ENCODE measurements at regions not wholly inside any gene's neighbourhood (a gene's known extent, or its start where the extent isn't known, plus 50 kb on each side); places are given as distances from the start of the nearest gene placed in this dataset.

DNA sequence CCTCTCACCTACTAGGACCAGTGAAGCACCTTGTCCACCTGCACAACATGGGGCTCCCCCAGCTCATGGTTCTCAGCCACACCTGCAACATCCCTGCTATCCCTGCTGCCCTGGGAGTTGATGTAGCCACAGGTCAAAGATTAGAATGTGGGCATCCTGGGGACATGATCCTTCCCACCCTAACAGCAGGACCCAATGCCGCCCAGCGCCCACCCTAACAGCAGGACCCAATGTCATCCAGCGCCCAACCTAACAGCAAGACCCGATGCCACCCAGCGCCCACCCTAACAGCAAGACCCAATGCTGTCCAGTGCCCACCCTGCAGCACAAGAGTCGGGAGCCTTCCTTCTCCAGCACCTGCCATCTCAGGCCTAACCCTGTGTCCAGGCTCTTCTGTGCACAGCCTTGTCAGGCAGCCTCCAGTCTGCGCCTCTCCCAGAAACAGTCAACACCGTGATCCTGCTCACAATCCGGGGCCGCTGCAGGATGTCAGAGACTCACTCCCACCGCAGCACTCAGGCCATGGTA, 237.3 kb upstream of the SALL3 start:
- DNase-seq (ENCODE audit: low read depth), result no peak

DNA sequence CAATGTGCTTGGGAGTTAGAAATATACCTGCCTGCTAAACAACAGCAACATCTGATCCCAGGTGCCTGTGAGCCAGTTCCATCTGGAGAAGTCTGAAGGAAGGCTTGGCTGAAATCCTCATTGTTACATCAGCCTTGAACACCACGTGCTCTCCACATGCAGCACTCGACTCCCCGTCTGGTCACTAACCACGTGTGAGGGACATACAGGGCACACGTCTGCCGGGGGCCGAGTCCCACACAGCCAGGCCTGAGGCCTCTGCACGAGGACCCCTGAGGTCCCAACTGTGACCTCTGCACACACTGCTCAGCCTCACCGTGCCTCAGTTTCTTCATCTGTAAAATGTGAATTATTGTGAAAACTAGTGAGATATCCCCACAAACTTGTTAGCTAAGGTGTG, 236.5 kb upstream of the SALL3 start:
- no peak for DNase-seq (ENCODE audit: low read depth)

DNA sequence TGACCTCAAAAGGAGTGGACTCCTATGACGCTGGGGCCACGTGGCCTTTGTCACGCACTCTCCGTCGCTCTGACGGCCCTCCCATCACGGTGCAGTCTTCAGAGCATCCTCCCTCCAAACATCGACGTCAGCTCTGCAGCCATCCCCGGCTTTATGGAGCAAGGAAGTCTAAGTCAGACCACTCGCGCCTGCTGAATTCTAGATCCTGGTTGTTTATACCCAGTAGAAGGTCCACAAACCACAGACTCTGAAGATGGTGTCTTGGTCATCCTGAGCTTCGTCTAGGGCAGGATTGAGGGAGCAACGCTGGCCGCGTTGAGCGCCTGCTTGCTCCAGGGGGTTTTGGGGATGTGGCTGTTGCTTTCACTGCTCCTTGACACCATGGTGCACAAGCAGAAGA, 228.0 kb upstream of the SALL3 start:
- DNase-seq (ENCODE audit: low read depth), result no peak

DNA sequence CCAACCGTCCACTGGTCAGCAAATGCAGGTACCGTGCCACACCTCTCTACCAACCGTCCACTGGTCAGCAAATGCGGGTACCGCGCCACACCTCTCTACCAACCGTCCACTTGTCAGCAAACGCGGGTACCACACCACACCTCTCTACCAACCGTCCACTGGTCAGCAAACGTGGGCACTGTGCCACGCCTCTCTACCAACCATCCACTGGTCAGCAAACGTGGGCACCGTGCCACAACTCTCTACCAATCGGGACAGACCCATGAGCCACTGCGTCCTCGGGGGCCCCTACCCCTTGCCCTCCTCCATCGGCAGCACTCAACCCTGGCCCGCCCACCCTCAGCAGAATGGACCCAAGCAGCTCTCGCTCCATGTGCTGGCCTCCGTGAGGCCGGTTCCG, 226.4 kb upstream of the SALL3 start:
- no peak for DNase-seq (ENCODE audit: low read depth)

DNA sequence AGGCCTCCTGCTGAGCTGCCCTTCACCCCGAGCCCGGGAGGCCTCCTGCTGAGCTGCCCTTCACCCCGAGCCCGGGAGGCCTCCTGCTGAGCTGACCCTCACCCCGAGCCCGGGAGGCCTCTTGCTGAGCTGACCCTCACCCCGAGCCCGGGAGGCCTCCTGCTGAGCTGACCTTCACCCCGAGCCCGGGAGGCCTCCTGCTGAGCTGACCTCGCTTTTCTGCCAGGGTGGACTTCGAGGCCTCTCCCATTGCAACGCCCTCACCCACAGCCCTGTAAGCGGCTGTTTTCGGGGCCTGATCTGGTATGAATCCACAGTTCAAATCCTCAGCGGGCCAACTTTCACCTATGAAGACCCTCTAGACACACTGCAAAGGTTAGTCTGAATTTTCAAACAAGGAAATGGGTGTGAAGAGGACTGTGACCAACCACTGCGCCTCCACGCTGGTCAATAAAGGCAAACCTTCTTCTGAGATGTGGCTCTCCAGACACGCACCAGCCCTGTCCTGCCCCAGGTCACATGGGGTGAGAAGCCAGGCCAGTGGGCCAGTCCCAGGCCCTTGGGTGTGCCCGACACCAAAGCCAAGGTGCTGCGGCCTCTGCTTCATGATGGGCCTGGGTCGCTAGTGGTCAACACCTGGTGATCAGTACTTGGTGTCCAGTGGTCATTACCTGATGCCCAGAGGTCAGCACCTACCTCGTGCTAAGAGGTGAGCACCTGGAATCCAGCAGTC, 225.1 kb upstream of the SALL3 start:
- DNase-seq (ENCODE audit: low read depth), result no peak

DNA sequence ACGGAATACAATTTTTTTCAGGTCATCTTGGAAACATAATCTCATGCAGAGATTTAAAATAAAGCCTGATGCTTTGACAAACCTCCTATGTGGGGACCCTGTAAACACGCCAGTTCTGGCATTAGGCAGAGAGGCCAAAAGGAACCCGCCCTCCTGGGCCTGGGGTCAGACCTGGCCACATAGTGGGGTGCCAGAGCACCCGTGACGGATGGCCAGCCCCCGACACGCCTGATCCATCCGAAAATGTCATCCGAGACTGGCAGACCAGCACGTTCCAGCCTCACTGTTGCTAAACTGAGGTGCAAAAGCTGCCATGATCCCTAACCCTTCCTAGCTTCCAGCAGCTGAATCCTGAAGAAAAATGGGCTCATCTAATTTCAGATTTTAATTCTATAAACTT, 222.6 kb upstream of the SALL3 start:
- DNase-seq (ENCODE audit: low read depth), result no peak

DNA sequence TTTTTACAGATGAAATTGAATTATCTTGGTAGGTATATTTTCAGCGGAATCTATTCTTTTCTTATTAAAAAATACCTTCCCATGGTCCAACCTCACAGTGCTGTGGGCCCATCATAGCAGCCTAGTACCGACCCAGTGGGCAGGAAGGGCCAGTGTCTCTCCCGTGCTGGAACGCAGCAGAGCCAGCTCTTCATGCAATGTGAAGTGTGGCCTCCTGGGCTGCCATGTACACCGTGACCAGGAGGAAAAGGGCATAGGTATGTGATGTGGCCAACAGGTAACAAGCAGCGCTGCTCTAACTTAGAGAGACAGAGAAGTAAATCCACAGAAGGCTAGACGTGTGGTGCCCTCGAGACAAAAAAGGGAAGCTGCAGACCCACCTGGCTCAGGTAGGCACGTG, 221.1 kb upstream of the SALL3 start:
- DNase-seq (ENCODE audit: low read depth), result no peak

DNA sequence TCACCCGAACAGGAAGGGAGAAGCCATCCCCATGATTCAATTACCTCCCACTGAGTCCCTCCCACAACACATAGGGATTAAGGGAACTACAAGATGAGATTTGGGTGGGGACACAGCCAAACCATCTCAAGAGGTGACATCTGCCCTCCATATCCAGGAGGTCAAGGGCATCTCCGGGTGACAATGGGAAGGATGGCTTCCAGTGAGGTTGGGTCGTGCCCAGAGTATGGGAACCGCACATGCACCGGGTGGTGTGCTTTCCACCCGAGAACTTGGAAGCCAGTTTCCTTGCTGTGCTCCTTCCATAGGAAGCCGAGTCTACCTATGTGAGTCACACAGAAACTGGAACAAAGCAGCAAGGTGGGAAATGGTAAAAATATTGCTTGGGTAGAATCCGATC, 216.9 kb upstream of the SALL3 start:
- no peak for DNase-seq (ENCODE audit: low read depth)

DNA sequence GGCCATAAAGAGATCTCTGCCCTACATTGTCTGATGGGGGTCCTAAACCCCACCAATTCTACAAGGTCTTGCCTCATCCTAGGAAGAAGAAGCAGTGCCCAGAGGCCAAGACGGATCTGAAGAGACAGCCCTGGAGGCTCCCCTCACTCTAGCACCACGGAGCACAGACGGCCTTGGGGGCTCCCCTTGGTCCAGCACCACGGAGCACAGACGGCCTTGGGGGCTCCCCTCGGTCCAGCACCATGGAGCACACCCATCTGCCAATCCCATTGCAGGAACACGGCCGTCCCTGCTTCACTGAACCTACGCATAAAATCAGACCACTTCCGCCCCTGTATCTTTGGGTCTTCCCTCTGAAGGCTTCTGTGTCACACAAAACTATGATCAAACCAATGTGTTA, 215.1 kb upstream of the SALL3 start:
- DNase-seq (ENCODE audit: low read depth), result no peak

DNA sequence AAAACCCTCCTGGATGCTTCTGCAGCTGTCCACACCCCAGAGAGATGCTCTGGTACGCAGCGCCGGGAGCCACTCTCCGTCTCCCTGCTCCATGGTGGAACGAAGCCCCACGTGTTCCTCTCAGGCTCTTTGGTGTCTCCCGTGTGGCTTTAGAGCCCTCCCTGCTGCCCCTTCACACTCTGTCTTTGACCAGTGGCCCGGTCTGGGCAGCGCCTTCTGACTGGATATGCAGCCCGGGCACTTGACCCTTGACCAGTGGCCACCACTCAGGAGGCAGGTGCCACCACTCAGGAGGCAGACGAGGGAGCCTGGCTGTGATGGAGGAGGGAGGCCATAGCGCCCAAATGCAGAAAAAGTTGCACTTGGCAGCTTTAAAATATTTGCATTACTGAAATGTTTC, 214.5 kb upstream of the SALL3 start:
- no peak for DNase-seq (ENCODE audit: low read depth)

DNA sequence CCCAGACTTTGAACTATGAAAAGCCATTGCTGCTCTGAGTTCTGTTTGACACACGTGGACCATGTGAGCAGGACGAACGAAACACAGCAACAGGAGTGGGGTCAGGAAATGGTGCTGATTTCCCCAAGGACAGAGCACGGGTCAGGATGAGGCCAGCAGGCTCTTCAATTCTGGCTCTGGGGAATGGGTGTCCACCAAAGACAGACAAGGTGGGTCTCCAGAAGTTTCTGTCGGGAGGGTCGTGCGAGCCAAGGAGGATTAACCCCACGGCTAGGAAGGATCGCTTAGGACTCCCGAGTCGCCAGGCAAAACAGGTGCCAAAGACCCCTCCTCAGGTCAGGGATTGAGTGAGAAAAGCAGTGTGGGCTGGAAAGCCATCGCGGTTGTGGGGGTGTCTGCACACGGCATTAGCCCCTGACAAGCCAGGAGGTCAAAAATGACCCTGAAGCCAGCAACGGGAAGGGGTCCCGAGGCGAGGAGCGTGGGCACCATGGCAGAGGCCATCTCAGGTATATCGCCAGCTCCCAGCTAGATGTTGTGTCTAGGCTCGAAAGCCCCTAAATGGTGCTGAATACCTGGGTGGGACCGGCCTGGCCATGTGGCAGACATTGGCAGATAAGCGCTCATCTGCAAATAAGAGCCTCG, 213.9 kb upstream of the SALL3 start:
- DNase-seq (ENCODE audit: low read depth), result no peak

DNA sequence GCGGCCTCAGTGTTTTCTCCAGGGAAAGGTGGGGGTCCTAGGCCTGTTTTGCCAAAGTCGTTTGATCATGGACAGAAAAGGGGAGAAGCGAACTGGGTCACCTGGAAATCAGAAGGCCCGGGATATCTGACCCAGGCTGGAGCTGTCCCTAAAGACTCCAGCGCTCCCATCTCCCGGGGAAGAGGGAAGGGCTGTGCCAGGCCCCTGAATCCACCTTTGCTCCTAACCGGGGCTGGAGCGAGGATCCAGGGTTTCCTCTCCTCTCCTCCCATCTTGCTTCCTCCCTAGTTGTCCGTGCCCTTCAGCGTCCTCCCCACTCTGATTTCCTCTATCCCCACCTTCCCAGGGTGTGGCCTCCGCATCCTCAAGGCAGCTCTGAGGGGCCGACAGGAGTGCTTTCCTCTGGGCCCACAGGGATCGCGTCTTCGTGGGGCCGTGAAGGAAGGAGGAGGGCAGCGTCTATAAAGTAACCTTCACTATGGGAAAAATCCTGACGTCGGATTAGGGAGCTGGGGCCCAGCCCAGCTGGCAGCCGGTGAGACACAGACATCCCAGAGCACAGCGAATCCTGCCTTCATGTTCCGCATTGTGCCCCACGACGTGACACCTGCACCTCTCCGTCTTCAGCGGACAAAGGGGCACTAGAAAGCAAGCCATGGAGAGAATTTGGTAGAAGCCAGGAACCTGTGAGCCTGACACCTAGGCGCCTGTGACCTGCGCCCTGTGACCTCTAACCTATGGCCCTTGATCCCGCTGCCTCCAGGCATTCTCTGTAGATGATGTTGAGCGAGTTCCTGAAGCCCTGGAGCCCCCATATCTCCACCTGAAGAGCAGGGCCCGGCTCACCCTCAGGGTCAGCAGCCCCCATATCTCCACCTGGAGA, 212.7 kb upstream of the SALL3 start:
- DNase-seq (ENCODE audit: low read depth), result no peak

DNA sequence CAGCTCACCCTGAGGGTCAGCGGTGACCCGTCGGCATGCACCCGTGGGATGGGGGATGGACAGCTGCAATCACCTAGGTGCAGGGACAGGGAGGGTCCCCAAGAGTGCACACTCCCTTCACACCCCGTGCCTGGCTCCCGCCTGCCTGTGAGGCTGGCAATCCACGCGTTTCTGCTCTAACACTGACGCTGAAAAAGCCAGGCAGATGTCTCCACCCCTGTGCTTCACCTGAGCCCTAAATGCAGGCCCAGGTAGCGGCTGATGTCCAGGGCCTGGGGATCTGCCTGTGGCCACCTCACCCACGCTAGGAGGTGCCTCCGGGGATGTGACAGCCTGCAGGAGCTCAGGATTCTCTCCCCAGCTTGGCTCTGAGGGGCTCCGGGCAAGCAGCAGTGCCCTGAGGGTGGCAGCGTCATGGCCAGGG, 212.0 kb upstream of the SALL3 start:
- DNase-seq (ENCODE audit: low read depth), result no peak

DNA sequence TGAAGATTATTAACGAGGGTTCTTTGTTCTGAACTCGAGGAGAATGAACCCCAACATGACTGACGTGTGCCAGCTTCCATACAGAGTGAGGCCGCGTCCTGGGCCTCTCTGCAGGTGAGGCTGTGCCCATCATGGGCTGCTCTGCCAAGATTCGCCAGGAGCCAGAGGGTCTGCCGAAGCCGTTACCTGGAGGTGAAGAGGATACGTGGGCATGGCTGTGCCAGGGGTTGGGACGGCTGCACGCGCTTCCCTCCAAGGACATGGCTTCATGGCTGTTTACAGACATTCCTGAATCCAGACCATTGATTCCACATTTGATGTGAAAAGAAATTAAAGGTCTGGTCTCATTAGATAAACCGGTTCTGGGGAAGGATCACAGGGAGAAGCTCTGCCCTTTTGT, 211.4 kb upstream of the SALL3 start:
- DNase-seq (ENCODE audit: low read depth), result no peak

DNA sequence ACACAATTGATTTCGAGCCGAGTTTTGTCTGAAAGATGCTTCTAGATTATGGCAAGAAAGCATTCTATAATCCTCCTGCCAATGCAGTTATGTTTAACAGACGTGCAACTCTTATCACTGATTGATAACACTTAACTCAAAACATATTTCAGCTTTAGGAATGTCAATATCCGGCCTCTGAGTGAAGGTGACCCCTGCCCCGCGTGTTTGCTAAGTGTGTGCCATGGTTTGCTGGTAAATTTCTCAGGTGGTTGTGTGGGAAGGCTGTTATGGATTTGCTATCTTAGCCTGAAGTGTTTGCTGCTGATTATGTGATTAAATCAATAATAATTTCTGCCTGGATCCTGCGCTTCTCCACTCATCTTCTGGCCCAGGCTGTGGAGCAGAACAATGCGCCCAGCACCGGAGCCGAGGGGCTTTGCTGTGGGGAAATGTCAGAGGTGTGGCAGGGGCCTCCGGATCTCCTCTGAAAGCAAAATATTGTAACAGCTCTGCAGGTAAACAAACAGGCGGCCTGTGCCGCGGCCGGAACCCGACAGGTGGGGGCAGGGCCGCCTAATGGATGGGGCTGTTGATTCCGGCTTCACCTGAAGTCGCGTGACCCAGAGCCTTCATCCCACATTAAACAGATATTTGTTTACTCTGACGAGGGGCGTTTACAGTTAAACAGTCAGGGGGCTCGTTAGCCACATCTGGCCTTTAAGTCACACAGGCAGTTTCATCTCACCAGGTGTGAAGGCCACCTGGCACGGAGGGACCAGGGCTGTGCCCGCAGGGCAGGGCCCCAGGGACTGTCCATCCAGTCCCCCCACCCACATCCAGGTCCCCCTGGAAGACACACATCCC, 210.7 kb upstream of the SALL3 start:
- DNase-seq (ENCODE audit: low read depth), result no peak

DNA sequence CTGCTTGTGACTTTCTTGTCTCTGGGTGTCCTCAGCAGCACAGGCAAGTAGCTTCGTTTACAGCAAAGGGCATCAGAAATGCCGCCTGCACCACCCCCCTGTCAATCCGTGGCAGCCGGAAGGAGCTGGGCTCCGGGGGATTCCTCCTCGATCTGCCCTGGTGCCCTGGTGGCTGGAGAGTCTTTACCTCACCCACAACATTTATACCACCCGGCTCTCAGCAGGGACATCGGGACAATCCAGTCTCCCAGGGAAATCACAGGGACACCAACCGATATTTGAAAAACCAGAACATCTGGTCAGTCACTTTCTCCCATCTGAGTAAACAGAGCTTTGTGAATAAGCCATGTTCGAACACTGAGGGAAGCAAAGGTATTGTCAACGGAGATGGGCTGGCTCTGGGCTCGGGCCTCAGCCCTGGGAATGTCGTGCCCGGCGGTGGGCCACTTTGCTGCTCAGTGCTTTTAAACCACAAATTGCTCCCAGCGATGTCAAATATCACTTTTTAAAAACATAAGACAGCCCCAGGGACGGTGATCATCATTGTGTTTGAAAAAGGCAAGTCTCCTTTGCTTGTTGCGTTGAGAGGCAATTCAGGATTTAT, 210.0 kb upstream of the SALL3 start:
- no peak for DNase-seq (ENCODE audit: low read depth)

DNA sequence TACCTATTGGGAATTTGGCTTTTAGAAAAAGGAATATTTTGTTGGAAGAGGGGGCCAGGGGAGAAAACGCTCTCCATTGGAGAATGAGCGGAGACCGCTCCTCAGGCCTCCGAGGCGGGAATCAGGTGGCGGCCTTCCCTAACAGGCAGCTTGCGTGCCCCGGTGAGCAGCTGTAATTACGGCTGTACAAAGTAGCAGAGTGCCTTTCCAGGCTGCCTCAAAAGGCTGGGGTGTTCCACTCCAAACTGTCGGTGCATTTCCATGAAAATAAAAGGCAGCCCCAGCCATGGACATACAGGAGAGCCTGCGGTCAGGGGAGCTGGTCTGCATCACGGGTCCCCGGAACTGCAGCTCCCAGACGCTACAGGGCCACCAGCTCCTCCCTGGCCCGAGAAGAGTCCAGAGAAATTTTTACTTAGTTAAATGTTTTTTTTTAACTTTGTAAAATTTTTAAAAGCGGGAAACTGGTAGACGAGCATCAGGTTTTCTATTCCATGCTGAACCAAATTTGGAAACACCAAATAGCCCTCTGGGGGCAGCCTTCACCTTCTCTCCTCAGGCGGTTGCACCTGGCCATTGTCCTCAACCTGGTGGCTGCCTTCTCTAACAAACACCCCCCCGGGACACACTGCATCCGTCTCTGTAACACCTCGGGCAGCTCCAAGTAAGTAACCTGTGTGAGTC, 209.3 kb upstream of the SALL3 start:
- DNase-seq (ENCODE audit: low read depth), result no peak

DNA sequence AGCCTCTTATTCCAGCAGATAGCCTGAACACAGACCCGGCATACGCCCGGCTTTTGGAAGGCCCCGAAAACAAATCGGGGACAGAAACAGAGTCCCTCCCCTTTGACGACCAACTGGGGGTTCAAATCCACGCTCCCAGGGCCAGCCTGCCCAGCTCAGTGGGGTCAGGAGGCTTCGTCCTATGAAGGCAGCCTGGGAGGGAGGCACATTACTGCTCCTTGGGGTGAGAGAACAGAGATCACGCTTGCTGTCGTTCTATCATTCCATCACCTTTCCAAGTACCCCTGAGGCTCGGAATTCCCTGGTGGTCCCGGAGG, 208.8 kb upstream of the SALL3 start:
- no peak for DNase-seq (ENCODE audit: low read depth)

DNA sequence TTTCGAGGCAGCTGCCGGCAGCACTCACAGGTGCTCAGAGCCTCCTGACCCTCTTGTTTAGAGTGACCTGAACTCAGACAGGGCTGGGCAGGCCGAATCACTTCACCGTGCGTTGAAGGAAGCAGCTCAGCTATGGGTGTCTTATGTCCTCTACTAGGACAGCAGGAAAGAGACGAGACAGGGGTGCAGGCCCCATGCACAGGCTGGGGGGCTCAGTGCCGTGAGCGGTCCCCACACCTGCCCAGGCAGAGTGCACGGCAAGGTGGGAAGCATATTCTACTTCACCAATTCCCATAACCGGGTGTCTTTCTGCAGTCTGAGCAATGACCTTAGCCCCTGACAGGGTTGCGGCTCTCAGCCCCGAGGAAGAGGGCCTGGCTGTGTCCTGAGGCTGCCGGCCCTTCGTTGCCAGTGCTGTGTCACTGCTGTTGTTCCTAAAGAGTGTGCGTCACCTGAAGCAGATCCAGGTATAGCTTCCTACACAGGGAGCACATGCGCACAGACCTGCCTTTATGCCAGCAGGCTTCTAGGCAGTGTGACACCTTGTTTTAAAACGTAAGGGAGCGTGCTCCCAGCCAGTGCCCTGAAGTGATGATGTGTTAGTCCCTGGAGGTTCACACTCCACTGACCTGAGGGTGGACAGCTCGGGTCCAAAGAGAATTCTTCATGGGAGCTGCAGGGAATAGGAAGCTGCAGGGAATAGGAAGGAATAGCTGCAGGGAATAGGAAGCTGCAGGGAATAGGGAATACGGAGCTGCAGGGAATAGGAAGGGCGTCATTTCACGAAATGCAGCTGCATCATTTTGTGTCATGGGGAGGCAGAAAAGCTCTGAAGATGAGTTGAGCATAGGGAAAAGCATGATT, 207.9 kb upstream of the SALL3 start:
- no peak for DNase-seq (ENCODE audit: low read depth)
